Fibroblast of the conjunctiva (primary cell): ENCODE measurements at regions not wholly inside any gene's neighbourhood (a gene's known extent, or its start where the extent isn't known, plus 50 kb on each side); places are given as distances from the start of the nearest gene placed in this dataset.
"Not testable (repeated sequence)": the region's sequence is repeated elsewhere in the genome, so short reads cannot be mapped to it uniquely, and the experiment has no call there.

Experiments used
- DNase-seq: peaks from one replicate; pipeline ENCODE4 v3.0.0-alpha.2; 2010; ENCODE audit warnings: low read depth

DNA sequence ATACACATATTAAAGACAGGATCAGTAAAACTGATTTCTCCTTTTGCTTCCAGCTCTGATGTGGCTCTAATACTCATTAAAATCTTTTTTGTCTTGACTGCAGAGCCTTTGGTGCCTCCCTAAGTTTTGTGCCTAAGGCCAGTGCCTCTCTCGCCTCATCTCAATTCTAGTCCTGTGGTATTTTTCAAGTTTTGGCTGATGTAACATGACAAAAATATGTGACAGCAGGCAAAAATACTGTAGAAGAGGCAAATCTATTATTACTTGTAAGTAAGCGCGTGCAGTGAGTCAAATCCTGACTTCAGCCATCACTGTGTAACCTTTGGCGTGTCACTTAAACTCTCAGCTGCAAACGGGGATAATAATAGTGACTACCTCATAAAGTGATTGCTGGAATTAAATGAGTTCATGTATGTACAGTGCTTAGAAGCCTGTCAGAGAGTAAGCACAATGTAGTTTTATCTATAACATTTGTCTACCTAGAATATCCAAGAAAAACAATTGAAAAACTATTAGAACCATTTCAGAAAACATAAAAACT lies 74.0 kb downstream of the MAB21L3 start:
- no peak for DNase-seq

DNA sequence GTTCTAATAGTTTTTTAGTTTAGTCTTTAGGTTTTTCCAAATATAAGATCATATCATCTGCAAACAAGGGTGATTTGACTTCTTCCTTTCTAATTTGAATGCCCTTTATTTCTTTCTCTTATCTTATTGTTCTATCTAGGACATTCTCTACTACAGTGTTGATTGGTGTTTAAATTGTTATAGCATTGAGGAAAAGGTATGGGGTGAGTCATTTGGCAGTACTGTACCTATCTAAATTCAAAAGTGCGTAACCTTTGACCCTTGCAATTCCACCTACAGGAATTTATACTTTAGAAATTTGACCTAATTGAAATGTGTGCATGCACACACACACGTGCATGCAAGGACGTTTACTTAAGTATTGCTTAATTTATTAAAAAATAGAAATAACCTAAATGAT lies 78.3 kb downstream of the MAB21L3 start:
- no peak for DNase-seq

- no peak for DNase-seq
Observed at GRCh38 chr1:116191294-116191693, 80.1 kb downstream of the MAB21L3 start.

GRCh38 chr1:116193768-116194167 lies 82.6 kb downstream of the MAB21L3 start:
- DNase-seq: no peak

- DNase-seq: no peak
Observed at GRCh38 chr1:116194568-116194967, 83.4 kb downstream of the MAB21L3 start.

DNA sequence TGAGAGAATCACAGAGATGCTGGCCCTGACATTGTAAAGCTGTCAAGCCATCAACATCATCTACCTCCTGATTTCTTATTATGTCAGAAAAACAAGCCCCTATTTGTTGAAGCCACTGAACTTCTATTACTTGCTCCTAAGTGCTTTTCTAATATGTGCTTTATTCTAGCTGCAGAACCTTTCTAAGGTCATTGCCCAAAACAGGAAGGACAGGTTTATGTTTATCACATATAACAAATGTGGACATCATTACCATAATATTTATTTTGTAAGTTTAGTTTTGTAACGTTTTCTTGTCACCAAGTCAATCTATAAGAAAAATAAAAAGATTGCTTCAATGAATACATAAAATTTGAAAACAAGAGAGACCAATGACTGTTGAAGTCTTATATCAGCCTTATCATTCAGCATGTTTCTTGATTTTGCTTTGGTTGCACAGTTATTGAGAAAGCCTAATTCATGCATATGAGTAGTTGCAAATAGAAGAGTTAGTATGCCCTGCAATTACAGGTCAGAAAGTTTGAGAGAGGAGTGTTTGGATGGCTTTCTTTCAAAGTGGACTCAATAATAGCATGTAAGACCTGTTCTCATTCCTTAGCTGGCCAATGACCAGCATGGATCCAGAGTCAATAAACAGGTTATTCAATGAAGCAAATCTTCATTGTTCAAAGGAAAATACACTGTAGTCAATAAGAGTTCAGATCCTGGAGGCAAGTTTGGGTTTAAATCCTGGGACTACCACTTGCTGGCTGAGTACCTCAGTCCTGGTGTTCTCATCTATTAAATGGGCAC lies 84.1 kb downstream of the MAB21L3 start:
- no peak for DNase-seq

GRCh38 chr1:116200343-116200742 lies 89.1 kb downstream of the MAB21L3 start:
- DNase-seq: not testable (repeated sequence)

DNA sequence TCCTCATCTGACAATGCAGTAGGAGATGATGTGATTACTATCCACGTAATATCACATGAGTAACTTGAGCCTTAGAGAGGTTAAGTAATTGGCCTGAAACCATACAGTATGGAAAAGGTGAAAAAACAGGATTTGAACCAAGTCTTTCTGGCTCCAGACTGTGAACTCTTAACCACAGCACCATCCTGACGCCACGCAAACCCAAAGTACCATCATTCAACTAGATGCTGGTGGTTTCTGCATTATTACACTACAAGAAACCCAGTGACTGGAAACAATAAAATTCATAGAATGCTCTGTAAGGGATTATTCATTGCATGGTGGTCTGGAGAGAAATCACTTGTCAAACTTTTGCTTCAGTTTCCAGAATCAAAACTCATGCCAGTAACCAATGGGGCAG lies 90.7 kb downstream of the MAB21L3 start:
- no peak for DNase-seq

DNA sequence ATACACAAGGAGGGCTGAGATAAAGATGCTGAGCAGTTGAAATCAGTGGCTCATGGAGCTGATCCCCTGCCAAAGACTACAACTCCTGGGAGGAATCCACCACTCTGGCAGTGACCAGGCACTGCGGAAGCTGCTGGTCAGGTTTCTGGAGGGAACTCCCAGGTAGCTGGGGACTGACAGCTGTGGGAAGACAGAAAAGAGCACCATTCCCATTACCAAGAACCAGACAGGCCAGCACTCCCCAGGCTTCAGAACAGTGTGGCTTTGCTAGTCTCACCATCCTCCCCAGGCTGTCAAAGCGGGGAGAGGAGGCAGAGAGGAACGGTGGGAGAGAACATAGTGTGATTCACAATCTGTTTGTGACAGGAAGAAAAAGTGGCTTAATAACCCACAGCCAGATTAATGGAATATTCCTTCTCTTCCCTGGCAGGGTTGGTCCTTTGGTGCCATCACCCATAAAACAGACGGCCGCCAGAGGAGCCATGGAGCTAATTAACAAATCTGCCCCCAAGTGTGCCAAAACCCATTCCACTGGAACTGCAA lies 92.1 kb downstream of the MAB21L3 start:
- DNase-seq: no peak

DNA sequence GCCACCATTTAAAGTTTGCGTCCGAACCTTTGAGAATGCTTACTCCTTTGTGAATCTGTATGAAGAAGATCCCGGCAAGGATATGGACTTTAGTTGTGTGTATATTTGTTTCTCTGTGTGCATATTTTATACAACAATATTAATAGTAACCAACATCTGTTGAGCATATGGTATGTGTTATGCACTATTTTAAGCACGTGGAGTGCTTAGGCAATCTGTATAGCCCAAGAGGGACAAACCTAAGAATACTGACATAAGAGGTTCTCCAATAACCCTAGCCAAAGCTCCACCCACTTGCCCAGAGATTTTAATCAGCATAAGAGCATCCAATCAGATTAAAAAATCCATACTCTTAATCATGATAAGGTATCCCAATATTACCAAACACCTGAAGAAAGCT lies 92.7 kb downstream of the MAB21L3 start:
- no peak for DNase-seq

GRCh38 chr1:116205941-116206679 lies 94.9 kb downstream of the MAB21L3 start:
- no peak for DNase-seq

GRCh38 chr1:116207126-116207735 lies 96.0 kb downstream of the MAB21L3 start:
- DNase-seq: no peak

DNA sequence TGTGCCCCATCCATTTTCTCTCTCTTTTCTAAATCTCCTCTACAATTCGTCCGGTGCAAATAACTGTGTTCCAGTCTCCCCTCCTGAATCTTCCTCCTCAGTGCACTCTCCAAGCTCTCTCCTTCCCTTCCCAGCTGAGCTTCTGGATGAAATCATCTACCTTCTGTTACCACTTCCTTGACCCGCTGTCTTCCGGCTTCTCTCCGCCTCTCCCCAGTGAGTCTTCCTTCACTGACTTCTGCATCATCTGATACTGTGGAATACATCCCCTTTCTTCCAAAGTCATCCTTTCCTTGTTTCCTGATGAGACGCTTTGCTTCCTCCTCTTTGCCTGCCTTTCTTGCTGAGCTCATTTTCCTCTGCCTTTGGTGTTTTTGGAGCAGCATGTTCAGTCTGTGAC lies 96.9 kb downstream of the MAB21L3 start:
- DNase-seq: no peak

DNA sequence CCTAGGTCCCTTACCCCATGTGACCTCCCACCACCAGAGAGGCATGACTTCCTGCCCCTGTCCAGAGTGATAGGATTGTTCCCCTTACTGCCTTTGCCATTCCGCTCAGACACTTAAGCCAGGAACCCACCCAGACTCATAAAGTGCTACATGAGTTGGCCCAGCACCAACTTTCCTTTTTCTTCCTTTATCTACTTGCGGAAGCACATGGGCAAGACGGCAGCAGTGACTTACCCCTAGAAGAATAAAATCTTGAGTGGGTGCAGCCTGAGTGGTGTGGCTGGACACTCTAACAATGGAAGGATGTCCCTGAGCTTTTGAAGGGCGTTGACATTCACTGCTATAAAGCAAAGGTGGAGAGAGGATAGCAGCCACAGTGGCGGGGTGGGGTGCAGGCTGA lies 100.1 kb downstream of the MAB21L3 start:
- DNase-seq: no peak

DNA sequence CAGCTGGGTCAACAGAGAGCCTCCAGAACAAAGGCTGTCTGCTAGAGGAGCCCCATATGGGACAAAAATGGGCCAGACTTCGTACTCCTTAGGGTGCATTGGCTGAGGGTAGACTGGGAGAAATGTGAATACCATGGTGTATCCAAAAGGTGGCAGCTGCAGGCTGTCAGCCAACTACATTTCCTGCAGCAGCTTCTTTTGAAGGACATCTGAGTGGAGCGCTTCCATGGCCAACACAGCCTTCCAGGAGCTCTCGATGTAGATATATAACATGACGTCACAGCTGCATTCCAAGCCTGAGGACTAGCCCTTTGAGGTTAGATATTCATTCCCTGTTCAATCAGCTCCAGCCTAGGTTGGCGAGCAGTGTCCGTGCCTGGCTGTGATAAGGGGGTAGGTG lies 107.7 kb downstream of the MAB21L3 start:
- DNase-seq: no peak

GRCh38 chr1:116219651-116220434 lies 108.6 kb downstream of the MAB21L3 start:
- no peak for DNase-seq

- DNase-seq: no peak
Observed at GRCh38 chr1:116224111-116224510, 112.9 kb downstream of the MAB21L3 start.

GRCh38 chr1:116224561-116224960 lies 113.4 kb downstream of the MAB21L3 start:
- DNase-seq: no peak

DNA sequence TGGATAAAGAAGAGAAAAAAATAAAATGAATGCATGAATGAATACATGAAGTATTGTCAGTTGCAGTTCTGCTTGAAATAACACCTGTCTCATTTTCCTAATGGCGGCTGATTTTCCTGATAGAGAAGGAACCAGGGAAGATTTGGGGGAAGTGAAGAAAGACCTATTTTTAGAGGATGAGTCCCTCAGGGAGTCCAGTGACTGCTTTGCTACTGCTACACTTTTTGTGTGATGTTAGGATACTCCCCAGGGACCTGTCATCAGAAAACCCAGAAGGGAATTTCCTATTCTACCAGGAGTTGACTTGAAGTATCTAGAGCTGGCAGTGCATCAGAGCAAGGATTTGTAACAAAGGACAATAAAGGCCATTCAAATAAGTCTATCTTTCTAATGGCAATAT lies 114.8 kb downstream of the MAB21L3 start:
- DNase-seq: no peak

DNA sequence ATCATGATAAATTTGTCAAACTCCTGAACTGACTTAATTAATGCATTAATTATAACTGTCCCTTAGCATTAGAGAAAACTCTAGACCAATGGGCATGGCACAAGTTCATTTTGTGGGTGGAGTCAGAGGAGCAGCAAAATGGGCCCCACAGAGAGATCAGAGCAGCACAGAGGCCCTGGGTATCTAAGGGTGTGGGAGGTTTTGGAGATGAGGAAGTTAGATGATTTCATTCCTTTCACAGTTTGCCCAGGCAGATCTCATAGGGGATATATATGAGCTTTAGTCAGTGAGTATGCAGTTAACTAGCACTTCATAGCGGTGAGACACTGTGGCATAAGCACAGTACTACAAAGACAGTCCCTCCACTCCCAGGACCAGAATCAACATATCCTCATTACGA lies 117.3 kb downstream of the MAB21L3 start:
- DNase-seq: no peak

- DNase-seq: no peak
Observed at GRCh38 chr1:116230712-116231111, 119.5 kb downstream of the MAB21L3 start.

GRCh38 chr1:116231752-116232151 lies 120.6 kb downstream of the MAB21L3 start:
- DNase-seq: no peak
